Vagina (tissue), 2 donors: ENCODE measurements at regions not wholly inside any gene's neighbourhood (a gene's known extent, or its start where the extent isn't known, plus 50 kb on each side); places are given as distances from the start of the nearest gene placed in this dataset.

Experiments
- POLR2A ChIP-seq, 2 donors: fragments of 450-650 bp; IDR thresholded peaks; one replicate each; pipeline ENCODE4 v1.6.1; 2017; ENCODE audit warnings: antibody characterized with exemption in 2 of 2, mild to moderate bottlenecking in 2 of 2, moderate library complexity in 2 of 2
- POLR2AphosphoS5 ChIP-seq, 2 donors: sonication (generic); formaldehyde crosslinking; IDR thresholded peaks; one replicate each; pipeline ENCODE4 v1.9.0; 2017; ENCODE audit warnings: antibody characterized with exemption in 2 of 2, mild to moderate bottlenecking in 2 of 2, low read depth in 1 of 2; ENCODE audit not compliant: insufficient read depth in 1 of 2
- TF ChIP-seq, protein P1 (sequence below), 3 experiments: fragments of 450-650 bp in 2 of 3; fragments of 200-600 bp in 1 of 3; sonication (generic) in 1 of 3; IDR thresholded peaks; one replicate each; pipeline ENCODE4 v1.5.1; 2017 to 2019; ENCODE audit warnings: antibody characterized with exemption in 3 of 3, mild to moderate bottlenecking in 2 of 3, moderate library complexity in 2 of 3

DNA sequence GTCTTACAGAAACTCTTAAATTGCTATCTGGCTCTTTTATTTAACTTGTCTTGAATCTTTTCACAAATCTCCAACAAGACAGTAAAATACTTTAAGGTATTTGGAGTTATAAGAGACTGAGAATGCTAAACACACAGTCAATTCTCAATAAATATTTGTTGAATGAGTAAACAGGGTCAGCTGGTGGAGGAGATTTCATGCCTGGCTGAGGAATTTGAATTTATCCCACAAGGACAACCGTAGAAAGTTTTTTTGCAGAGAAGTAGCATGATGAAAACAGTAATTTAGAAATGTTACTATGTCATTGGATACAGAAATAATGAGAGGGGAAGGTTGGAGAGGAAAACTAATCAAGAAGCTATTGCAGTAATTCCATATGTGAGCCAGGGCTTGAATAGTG, 1223.7 kb downstream of the PCDH17 start:
- no peak for TF ChIP-seq POLR2A (IDR thresholded peaks at IDR 0.05)
- TF ChIP-seq, protein P1, sequence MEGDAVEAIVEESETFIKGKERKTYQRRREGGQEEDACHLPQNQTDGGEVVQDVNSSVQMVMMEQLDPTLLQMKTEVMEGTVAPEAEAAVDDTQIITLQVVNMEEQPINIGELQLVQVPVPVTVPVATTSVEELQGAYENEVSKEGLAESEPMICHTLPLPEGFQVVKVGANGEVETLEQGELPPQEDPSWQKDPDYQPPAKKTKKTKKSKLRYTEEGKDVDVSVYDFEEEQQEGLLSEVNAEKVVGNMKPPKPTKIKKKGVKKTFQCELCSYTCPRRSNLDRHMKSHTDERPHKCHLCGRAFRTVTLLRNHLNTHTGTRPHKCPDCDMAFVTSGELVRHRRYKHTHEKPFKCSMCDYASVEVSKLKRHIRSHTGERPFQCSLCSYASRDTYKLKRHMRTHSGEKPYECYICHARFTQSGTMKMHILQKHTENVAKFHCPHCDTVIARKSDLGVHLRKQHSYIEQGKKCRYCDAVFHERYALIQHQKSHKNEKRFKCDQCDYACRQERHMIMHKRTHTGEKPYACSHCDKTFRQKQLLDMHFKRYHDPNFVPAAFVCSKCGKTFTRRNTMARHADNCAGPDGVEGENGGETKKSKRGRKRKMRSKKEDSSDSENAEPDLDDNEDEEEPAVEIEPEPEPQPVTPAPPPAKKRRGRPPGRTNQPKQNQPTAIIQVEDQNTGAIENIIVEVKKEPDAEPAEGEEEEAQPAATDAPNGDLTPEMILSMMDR (IDR thresholded peaks at IDR 0.05) = no peak
- no peak for TF ChIP-seq POLR2AphosphoS5 (IDR thresholded peaks at IDR 0.05; ENCODE audit: insufficient read depth in 1 of 2, low read depth in 1 of 2)
